SK-N-SH (cell line): ENCODE measurements at regions not wholly inside any gene's neighbourhood (a gene's known extent, or its start where the extent isn't known, plus 50 kb on each side); places are given as distances from the start of the nearest gene placed in this dataset.

Experiments used
- EZH2phosphoT487 ChIP-seq: fragments of 200-600 bp; sonication (generic); IDR thresholded peaks from 2 replicates; pipeline ENCODE4 v1.6.1; 2017; ENCODE audit warnings: low read depth, mixed run types, mild to moderate bottlenecking, antibody characterized with exemption, moderate library complexity, borderline replicate concordance
- FOXM1 ChIP-seq: IDR thresholded peaks from 2 replicates; pipeline ENCODE4 v1.4.0; 2012; ENCODE audit warnings: low read depth, mild to moderate bottlenecking
- GABPA ChIP-seq: IDR thresholded peaks from 2 replicates; pipeline ENCODE4 v1.4.0; 2012; ENCODE audit warnings: low read depth, mild to moderate bottlenecking
- JUND ChIP-seq: IDR thresholded peaks from 2 replicates; pipeline ENCODE4 v1.4.0; 2012
- MAX ChIP-seq: IDR thresholded peaks from 2 replicates; pipeline ENCODE4 v1.4.0; 2012; ENCODE audit warnings: low read depth
- PBX3 ChIP-seq: IDR thresholded peaks from 2 replicates; pipeline ENCODE4; 2012
- POLR2AphosphoS5 ChIP-seq: IDR thresholded peaks from 2 replicates; pipeline ENCODE4 v1.6.1; 2012; ENCODE audit warnings: low read depth, low read length
- RAD21 ChIP-seq: IDR thresholded peaks from 2 replicates; pipeline ENCODE4 v1.6.1; 2012; ENCODE audit warnings: mild to moderate bottlenecking, low read length
- RCOR1 ChIP-seq: fragments of 150-350 bp; IDR thresholded peaks from 2 replicates; pipeline ENCODE4 v1.6.1; 2017; ENCODE audit warnings: antibody characterized with exemption, low read length
- RXRA ChIP-seq: IDR thresholded peaks from 2 replicates; pipeline ENCODE4 v1.4.0; 2012; ENCODE audit warnings: low read depth, mild to moderate bottlenecking, borderline replicate concordance
- SMC3 ChIP-seq: IDR thresholded peaks from 2 replicates; pipeline ENCODE4 v1.6.1; 2012; ENCODE audit warnings: low read depth, low read length, improper control_type of control experiment
- TAF1 ChIP-seq: IDR thresholded peaks from 2 replicates; pipeline ENCODE4 v1.6.1; 2012; ENCODE audit warnings: low read depth, mild to moderate bottlenecking, low read length, moderate library complexity, borderline replicate concordance
- TF ChIP-seq, protein P1 (sequence below): fragments of 200-600 bp; sonication (generic); IDR thresholded peaks from 2 replicates; pipeline ENCODE4 v1.6.1; 2017; ENCODE audit warnings: antibody characterized with exemption, mild to moderate bottlenecking, moderate library complexity

DNA sequence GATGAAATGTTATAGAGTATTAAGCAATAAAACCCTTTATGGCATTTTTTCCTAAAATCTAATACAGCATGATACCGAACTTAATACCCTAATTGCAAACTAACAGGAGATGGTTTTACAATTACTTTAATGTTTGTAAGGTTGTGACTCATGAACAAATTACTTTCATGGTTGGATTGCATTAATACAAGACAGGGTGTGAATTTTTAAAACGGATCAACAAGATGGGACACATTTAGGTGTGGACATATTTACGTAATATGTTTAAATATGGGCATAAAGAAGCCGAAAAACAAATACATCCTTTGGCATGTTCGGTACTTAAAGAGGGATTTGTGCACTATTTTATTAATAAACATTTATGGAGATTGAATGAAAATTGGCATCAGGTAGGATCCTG is 168.3 kb upstream of the SPRY2 start:
- TF ChIP-seq TAF1 (no peak), POLR2AphosphoS5 (no peak), PBX3 (no peak), FOXM1 (no peak), MAX (no peak), EZH2phosphoT487 (no peak), RAD21 (no peak), SMC3 (no peak), RXRA (no peak), RCOR1 (no peak), GABPA (no peak), JUND (no peak)
- TF ChIP-seq, protein P1, sequence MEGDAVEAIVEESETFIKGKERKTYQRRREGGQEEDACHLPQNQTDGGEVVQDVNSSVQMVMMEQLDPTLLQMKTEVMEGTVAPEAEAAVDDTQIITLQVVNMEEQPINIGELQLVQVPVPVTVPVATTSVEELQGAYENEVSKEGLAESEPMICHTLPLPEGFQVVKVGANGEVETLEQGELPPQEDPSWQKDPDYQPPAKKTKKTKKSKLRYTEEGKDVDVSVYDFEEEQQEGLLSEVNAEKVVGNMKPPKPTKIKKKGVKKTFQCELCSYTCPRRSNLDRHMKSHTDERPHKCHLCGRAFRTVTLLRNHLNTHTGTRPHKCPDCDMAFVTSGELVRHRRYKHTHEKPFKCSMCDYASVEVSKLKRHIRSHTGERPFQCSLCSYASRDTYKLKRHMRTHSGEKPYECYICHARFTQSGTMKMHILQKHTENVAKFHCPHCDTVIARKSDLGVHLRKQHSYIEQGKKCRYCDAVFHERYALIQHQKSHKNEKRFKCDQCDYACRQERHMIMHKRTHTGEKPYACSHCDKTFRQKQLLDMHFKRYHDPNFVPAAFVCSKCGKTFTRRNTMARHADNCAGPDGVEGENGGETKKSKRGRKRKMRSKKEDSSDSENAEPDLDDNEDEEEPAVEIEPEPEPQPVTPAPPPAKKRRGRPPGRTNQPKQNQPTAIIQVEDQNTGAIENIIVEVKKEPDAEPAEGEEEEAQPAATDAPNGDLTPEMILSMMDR, result no peak
